NCI-H1694 treated with DMSO at 0.1 percent for 48 hours (cell line): ENCODE measurements at regions not wholly inside any gene's neighbourhood (a gene's known extent, or its start where the extent isn't known, plus 50 kb on each side); places are given as distances from the start of the nearest gene placed in this dataset.
A peak's percentile ranks its signal among the peaks of the same experiment; 100 is the strongest.
"Not testable (repeated sequence)": the region's sequence is repeated elsewhere in the genome, so short reads cannot be mapped to it uniquely, and the experiment has no call there.

Experiments
- DNase-seq: peaks from one replicate; lab custom pipeline; 2025; lab: John Stamatoyannopoulos, UW

- no peak for DNase-seq
These were observed 122.4 kb upstream of the SMURF2 start for GRCh38 chr17:64784353-64785010.

GRCh38 chr17:64783556-64784352 lies 121.6 kb upstream of the SMURF2 start:
- no peak for DNase-seq

DNA sequence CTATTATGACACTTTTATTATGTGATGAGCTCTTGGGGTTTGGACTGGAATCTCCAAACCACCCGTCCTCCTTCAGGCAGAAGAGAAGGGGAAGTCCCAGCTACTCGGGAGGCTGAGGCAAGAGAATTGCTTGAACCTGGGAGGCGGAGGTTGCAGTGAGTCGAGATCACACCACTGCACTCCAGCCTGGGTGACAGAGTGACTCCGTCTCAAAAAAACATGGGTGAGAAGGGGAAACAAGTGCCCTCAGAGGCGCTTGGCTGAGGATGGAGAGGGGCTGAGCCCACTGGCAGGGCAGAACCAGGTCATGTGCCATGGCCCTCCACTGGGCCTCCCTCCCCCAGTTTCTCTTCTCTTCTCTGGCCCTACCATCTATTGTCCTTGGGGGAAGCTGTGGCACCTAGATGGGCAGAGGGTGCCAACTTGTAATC lies 120.9 kb upstream of the SMURF2 start:
- no peak for DNase-seq

DNA sequence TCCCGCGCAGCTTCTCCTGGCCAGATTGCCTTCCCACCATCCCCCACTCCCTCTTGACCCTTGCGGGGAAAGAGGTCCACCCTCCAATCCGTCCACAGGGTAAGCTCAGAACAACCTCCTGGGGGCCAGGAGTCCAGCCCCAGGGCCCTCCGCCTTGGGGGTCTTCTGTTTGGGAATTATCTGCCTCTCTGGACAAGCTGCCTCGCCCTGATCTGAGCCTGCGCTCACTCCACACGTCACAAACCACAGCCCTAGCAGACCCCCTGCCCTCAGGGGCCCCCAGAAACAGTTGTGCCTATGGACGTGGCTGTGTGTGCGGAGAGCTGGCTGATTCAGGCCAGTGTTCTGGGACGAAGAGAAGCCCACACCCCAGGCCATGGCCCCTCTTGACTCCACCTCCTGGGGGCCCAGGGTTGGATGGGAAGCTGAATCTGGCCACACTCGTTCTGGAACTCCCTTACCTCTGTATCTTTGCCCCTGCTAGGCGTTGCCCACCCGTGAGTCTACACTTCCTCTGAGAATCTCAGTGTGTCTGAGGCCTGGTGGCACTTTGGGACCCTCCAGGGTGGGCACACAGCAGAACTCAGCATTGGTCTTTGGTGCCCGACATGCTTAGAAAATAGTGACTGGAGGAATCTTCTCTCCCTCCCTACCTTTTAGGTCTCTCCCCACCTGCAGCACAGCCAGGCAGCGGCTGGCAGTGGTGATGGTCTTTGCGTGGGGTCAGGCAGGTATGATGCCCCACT lies 119.9 kb upstream of the SMURF2 start:
- no peak for DNase-seq

DNA sequence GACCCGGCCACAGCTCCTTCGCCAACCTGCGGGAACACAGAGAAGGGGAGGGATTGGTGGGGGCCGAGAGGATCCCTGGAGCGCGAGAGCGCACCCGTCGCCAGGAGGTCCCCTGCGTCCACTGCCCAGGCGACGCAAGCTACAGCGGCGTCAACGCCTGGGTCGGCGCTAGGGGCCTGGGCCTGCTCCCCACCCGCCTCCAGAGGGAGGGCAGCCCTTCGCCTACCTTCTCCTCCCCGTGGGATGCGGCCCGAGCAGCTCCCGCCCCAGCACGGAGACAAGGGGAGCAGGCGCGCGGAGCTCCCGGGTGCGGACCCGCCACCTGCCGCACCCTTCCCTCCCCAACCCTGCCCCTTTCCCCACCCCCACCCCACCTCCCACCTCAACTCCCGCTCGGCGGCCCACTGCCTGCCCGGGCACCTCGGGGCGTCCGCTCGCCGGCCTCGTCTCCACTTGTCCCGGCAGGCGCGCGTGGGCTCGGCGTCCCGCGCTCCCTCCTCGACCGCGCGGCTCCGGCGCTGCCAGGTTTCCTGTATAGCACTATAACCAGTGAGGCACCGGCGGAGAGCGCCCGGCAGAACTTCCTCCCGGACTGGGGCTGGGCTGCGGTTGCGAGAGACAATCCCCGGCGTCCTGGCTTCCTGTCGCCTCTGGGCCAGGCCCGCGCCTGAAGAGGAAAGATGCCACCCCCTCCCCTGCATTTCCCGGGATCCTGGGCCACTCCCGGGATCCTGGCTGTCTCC lies 119.1 kb upstream of the SMURF2 start:
- DNase-seq = no peak

- no peak for DNase-seq
These were observed 118.2 kb upstream of the SMURF2 start for GRCh38 chr17:64780096-64781013.

DNA sequence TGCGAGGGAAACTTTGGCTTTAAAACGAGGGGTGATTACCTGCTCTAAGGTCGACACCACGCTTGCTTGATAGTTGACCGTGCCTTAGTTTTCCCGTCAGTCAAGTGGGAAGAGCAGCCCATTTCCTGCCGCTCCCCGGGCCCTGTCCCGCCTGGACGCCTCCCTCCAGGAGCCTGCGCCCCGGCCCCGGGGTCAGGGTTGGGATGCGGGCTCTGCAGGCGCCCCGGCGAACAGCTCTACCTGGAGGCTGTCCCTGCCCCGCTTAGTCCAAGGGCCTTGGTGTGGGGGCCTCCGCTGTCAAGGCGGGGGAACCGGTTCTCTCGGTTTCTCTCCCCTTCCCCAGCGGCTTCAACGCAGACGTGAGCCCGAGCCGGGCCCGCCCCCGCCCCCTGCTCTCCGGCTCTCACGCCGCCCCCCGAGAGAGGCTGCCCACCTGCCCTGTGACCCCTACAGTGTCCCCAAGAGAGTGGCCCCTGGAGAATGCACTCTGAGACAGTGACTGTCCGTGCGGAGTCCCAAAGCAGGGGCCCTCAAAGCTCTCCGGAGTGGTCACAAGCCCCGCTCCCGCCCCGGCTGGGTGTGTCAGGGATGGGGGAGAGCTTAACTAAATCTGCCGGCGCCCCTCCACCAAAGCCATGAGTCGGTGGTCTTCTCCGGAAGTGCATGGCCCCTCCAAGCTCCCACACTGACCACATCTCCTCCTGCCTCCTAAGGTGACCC lies 117.4 kb upstream of the SMURF2 start:
- DNase-seq = no peak

DNA sequence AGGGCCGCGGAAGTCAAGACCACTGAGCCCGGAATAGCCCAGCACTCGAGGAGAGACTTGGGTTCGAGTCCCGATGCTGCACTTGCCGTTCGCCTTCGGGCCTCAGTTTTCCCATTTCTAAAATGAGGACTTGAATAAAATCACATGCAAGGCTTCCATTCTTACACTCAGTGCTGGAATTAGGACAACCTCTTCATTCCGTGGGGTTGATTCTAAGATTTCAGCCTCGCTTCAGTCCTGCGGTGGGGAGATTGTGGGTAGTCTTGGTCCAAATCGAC lies 116.9 kb upstream of the SMURF2 start:
- DNase-seq = not testable (repeated sequence)

DNA sequence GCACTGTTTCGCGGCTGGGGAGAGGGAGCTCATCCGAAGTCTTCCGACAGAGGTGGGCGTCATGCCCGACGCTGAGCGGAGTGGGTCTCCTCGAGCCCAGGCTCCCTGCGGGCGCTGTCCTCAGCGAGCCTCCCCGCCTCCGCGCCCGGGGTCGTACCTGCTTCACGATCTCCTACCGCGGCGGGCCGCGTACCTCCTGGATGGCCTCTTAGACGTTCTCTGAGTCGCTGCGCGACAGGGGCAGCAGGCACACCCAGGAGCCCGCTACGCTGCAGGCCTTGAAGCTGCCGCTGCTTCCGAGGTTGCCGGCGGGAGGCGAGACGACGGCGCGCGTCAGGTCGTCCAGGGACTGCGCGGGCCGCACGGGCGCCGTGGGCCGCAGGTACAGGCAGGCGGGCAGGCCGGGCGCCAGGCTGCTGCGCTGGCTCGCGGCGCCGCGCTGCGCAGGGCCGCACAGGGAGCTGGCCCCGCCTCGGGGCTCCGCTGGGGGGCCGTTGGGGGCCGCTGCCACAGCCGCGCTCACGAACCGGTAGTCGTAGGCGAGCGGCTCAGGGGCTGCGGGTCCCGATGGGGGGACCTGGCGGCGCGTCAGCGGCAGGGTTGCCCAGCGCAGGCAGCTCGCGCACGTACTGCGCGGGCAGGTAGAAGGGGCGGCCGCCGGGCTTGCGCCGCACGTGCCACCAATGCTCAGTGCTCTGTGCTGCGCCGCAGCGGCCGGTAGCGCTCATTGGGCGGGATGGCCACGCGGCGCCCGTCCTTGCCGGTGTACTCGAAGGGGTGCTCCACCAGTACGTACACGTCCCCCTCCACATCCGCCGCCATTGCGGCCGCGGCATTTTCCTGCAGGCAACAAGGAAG lies 116.4 kb upstream of the SMURF2 start:
- peak; percentile 48 for DNase-seq

- DNase-seq = peak; percentile 60
These were observed 115.5 kb upstream of the SMURF2 start for GRCh38 chr17:64777415-64778239.

- DNase-seq = peak; percentile 93
These were observed 114.8 kb upstream of the SMURF2 start for GRCh38 chr17:64776720-64777414.

GRCh38 chr17:64775701-64776570 lies 113.8 kb upstream of the SMURF2 start:
- DNase-seq = no peak

- no peak for DNase-seq
These were observed 112.9 kb upstream of the SMURF2 start for GRCh38 chr17:64774888-64775540.

DNA sequence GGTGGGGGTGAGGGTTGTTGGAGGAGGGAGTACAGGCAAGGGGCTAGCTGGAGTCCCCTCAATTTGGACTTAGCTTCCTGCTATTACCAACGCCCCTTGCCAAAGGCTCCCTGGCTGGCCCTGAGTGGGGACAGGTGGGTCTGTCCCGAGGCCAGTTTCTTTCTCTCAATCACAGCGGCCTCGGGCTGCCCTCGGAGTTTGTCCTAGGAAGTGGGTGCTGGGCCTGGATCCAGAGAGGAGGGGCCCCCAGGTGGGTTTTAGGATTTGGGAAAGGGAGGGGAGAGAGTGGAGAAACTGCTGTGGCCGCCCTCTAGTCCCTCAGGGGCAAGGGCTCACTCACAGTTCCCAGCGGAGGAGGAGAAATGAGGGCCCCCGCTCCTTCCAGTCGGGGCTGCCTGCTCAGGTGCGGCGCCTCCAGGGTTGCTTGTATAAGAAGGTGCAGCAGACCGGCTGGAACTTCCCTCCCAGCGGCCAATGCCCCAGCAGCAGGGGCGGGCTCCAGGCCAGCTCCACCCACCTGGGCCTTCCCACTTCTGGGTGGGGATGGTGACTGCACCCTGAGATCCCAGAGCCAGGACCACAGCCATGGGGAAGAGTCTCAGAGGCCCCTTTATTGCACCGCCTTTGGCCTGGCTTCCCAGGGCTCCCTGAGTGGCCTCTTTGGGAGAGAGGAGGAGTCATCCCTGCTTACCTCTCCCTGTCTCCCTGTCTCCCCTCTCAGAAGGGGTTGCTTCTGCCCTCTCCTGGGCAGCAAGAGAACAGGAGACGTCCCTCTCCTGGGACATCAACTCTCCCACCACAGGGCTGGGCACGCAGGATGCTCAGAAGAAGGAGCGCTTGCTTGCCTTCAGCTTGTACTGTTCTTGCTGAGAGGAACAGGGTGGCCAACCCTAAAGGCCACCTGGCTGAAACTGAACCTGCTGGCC lies 112.0 kb upstream of the SMURF2 start:
- no peak for DNase-seq

- no peak for DNase-seq
These were observed 111.3 kb upstream of the SMURF2 start for GRCh38 chr17:64773386-64773835.
